Activated CD4-positive, alpha-beta T cell treated with anti-CD3 and anti-CD28 coated beads, Interleukin-2, amount 50 U/mL, for 4 hours (primary cell): ENCODE measurements at regions not wholly inside any gene's neighbourhood (a gene's known extent, or its start where the extent isn't known, plus 50 kb on each side); places are given as distances from the start of the nearest gene placed in this dataset.
A peak's percentile ranks its signal among the peaks of the same experiment; 100 is the strongest.

Experiments
- DNase-seq, 2 experiments: peaks; one replicate each; pipeline ENCODE4 v3.0.0-alpha.2; 2020

DNA sequence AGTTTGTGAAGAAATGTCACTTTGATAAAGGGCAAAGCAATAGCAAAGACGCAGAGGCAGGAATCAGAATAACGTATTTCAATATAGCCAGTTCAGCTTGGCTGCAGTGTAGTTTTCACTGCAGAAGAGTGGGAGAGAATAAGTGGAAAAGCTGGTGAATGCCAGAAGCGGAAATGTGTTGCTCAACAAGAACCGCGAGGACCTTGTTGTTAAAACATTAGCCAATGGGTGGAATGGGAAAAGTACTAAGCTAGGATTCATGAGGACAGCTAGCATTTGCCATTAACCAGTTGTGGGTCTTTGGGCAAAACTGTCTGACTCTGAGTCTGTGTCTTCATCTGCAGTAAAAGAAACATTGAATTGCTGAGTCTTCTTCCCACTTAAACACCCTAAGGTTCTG, 292.9 kb upstream of the GRIP1 start:
- no peak for DNase-seq

DNA sequence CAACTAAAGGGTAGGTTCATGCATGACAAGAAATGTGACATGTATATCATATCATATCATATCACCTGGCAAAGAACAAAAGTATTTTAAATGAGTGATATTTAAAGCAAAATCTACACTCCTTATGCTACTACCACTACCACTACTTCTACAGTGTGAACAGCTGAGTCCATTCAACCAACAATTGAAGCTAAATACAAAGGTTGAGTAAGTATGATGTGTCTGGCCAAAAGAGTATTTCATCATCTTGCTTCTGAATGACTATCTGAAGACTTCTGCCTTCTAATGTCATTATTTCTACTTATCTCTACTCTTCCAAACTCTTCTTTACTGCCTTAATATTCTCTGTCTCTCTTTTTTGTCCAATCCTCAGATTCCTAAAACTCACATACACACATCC, 292.6 kb upstream of the CAND1 start:
- DNase-seq, result no peak

DNA sequence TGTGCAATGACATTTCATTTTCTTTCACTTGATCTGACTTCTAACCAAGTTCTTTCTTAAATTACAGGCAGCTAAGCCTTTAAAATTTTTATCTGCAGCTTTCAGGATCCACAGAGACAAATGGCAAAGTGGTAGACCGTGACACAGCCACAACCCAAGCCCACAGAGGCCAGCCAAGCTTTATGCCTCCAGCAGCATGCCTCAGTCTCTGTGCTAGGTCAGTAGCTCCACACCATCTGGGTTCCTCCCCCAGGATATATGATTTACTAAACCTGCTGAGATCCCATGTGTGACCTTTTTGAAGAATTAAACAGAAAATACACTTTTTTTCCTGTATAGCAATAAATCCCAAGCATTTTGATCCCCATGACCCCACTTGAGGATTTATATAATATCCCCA, 290.4 kb upstream of the CAND1 start:
- DNase-seq, result no peak

DNA sequence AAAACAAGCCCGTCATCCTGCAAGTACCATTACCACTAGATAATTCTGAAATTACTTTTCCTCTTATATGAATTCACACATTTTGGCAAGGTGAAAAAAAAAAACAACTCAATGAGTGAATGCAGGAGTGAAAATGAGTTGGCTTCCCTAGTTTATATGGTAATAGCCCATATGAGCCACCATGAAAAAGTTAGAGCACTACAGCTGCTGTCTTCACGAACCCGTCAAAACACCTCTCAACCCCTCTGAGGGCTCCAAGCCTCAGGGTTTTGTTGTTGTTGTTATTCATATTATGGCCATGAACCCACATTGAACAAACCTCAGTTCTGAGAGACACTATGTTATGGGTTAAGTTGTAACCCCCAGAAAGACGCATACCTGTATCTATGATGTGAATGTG, 289.9 kb upstream of the CAND1 start:
- no peak for DNase-seq

DNA sequence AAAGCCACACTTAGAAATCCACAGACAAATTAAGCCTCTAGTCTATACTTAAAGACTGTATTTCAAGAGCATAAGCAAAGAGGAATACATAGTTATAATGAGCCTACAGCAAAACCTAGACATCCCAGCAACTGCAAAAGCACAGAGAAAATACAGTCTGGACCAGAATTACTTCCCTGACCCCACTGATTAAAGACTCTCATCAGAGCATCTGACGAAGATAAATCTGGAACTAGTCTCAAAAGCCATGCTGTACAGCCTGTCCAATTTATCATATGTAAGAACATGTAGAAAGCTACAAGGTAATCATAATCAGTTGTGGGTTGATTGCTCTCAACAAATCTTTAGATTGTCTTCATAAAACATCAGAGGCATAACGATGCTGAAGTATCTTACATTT, 285.1 kb upstream of the CAND1 start:
- DNase-seq, result no peak

DNA sequence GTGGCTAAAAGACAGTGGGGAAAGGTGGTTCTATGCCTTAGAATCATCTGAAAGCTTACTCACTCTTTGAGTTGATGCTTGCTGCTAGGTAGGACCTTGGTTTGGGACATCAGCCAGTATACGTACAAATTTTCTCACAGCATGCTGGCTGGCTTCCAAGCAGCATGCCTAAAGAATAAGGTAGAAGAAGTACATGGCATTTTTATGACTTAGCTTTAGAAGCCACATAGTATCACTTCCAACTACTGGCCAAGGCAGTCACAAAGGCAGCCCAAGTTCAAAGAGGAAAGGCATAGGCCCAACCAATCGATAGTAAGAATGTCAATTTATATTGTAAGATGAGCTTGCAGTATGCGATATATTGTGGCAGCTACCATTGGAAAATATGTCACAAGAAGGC, 284.2 kb upstream of the CAND1 start:
- DNase-seq, result no peak

DNA sequence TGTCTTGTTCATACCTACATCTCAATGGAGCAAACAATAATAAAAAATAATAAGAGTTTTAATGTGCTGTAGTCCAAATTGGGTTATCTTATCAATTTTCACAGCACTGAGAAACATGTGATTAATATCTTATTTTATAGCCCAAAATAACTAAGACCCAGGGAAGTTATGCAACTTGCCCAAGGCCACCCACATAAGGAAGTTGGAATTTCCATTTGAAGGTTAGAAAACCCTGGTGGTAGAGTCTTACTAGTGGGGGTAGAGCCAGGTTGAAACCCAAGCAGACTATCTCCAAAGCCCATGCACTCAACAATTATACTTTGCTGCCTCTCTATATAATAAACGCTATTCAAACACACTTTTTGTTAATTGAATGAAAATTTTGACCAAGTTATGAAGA, 270.0 kb upstream of the CAND1 start:
- no peak for DNase-seq

DNA sequence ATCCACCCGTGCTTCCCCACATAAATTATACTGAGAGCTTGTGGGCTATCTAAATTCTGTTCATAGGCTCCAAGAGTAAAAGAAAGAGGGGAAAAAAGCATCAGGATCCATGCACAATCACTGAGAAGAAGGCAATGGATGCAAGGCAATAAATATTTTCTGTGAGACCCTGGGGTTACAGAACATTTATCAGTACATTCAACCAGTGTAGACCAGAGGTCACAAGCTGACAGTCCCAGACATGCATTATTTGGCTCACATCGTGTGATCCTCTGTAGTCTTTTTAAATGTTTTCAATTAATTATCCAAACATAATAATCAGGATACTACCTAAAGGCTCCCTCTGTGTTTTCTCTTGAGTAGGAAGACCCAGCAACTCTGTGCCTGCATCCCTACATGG, 267.9 kb upstream of the CAND1 start:
- DNase-seq, result no peak

DNA sequence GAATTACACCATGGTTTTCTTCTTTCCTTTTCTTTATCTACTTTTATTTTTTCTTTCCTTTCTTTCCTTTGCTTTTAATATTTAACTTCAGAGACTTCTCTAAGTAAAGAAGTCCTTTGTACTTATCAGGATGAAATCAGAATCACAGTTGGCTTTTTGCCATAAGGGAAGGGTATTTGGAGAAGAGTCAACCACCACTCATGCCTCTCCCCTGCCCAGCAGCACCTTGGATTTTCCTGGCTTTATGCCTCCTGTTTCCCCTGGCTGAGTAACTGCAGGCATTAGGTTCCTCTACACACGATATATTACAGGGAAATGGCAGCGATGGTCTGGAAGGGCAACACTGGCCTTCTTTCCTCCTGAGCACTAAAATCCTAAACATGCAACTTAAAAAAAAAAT, 266.4 kb upstream of the CAND1 start:
- no peak for DNase-seq

DNA sequence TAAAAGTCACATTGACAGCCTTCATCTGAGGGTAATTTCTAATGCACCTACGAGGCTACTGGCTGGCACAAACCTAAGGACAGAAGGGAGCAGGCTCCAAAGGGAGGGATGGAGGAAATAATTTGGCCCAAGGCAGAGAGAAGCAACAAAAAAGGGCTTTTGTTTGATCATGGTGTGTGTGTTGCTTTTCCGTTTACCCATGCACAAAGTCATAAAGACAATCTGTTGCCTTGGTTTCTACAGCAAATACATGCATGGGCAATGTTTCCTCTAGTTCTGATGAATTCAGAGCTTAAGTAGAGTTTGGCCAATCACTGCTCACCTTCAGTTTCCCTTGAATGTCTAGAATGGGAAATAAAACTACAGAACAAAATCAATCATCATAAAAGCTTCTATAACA, 262.5 kb upstream of the CAND1 start:
- no peak for DNase-seq

DNA sequence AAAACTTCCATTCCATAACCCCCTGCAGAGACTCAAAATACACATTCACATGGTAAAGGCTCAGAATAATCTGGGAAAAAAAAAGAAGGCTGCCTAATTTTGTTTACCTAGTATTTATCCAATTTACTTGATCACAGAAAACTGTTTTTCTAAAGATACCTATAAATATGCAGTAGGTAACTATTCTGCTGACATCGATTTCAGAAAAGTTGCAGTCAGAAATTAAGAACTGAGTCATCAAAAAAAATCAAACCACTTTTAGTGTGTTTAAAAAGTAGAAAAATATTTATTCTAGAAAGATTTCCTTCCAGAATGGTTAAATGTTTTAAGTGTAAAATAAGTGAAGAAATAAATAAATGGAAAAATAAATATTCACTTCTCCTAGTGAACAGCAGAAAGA, 254.5 kb upstream of the CAND1 start:
- DNase-seq, result no peak

DNA sequence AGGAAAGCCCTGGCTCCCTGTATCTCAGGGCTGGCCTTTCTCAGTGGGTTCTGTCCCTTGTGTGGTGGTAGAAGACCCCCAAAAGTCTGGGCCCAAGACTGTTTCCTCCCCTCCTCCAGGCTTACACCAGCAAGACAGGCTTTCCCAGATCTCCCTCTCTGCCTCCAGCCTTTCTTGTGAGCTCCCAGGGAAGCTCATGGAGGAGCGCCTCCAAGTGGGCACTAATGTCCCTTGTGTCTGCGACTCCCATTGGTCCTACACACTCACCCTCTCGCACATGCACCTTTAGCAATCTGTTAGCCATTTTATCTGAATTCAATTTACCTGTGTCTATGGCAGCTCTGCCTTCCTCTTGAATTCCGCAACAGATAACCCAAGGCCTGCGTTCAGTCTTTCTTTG, 251.1 kb upstream of the CAND1 start:
- DNase-seq, result no peak

DNA sequence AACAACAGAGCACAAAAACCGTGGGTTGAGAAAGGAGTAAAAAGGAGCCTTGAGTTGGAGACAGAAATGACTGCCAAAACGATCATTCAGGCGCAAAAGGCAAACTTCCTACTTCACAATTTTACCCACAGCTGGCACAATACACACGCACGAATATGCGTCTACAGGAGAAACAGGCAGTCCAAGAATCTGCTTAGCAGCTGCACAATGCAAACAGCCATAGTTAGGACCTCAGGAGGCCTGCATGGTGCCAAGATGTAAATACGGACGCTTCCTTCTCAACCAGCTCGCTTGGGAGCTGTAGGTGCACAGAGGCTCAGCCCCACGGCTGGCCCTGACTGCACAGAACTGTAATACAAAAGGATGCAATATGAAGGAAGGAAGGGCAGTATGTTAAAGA, 250.1 kb upstream of the CAND1 start:
- no peak for DNase-seq

DNA sequence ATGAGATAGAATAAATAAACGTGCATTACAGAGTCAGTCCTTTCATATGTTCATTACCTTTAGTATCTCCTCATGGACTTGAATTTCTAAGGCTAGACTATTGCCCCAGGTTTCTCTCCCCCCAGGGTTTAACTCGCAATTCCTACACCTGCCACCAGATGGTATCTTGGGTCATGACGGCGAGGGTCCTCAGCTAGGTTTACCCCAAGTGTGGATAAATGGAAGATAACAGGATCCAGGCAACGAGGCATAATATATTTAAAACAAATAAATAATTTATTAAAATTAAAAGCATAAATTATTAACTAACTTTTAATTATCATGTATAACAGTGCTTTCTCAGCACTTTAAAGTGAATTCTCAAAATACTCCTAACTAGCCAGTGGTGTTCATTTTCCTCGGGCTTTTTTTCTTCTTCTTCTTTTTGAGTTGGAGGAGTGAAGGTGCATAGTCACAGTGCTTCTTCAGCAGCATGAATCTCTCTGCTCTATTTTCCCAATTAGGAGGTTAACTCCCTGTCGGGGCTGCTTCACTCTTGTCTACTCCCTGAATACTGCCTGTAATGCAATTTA, 243.5 kb upstream of the CAND1 start:
- peak; percentile 39 to 50 for DNase-seq

DNA sequence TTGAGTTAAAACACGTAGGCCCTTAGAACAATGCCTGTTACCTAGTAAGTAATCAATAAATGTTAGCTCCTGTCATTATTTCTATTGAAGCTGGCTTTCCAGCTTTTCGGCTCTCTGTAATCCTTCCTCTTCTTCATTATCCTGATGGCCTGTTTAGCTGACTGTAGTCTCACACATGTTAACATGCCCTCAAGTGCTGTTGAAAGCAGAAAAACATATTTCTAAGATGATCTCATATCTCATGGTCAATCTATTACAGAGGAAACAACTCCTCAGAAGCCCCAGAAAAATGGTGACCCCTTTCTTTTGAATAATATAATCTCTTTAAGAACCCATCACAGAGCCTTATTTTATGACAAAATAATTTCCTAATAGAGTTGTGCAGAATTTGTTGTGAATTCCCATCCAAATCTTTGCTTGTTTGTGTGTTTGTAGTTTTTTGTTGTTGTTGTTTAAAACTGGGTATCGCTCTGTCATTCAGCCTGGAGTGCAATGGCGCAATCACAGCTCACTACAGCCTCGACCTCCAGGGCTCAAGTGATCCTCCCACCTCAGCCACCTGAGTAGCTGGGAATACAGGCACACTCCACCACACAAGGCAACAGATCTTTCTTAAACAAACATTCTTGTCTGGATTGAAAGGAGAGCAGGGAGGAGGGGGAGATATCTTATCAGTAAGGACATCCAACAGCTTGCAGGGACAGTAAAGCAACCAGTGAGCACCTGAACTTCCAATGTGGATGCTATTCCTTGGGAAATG, 242.5 kb upstream of the CAND1 start:
- DNase-seq, result no peak

DNA sequence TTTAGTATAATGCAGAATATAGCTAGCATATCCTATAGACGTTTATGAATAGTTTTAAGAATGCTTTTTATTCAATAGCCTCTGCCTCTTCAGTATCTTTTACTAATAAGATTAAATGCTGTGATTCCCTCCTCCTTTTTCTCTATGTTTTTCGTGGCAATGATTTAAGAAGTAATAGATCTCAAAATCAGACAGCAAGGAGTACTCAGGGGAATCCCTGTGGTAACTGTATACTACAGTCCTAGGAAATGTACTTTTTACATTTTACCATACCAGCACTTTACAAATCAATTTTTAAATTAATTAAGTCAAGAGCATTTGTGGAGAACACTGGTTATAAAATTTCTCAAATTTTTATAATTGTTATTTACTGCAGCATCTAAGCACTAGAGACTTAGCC, 240.6 kb upstream of the CAND1 start:
- DNase-seq, result no peak

DNA sequence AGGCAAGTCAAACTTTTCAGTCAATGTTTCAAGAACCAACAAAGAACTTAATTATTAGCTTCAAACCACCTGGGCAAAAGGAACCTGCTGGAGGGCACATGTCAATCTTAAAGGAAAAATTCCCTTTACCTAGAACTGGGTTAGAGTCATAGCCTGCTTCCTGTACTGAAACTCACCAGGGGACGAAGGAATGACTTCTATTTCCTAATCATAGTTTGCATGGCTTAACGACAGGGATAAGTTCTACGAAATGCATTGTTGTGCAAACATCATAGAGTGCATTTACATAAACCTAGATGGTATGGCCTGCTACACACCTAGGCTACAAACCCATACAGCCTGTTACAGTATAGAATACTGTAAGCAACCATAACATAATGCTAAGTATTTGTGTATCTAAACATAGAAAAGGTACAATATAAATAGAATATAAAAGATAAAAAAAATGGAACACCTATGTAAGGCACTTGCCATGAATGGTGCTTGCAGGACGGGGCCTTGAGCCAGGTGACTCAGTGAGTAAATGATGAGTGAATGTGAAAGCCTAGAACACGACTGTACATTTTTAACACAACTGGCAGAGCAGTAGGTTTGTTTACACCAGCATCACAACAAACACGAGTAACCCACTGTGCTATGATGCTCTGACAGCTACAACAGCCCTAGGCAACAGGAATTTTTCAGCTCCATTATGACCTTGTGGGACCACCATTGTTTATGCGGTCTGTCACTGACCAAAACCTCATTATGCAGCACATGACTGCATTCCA, 234.9 kb upstream of the CAND1 start:
- DNase-seq, result no peak

DNA sequence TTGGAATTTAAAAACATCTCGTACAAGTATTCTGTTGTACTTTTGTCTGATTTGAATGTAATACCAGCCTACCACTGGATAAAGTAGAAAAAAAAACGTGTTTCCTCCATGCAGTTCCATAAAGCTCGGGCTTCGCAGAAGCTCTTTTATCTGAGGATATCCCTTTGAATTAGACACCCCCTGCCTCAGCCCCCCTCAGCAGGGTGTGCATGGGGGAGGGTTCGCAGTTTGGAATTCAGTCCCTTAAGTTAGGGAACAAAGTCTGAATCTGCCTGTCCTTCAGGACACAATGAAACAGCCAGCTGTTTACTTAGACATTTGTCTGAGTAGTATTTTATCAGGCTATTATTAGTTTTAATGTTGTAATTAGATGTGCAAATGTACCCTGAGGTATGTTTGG, 234.0 kb upstream of the CAND1 start:
- no peak for DNase-seq

DNA sequence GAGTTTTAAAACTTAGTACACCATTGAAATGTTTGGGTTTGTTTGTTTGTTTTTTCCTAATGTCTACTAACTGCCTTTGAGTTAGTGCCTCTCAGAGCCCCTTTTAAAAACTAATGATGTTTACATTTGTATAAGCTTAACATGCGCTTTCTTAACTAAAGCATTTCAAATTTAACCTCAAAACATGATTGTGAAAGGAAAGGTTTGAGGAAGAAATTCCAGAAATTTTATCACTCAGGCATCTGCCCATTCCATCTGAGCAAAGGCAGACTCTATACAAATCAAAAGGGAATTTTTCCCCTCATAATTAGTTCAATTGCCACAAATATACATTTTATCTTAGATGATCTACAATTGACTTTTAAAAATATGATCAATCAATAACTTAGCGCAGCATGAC, 230.7 kb upstream of the CAND1 start:
- DNase-seq, result no peak

DNA sequence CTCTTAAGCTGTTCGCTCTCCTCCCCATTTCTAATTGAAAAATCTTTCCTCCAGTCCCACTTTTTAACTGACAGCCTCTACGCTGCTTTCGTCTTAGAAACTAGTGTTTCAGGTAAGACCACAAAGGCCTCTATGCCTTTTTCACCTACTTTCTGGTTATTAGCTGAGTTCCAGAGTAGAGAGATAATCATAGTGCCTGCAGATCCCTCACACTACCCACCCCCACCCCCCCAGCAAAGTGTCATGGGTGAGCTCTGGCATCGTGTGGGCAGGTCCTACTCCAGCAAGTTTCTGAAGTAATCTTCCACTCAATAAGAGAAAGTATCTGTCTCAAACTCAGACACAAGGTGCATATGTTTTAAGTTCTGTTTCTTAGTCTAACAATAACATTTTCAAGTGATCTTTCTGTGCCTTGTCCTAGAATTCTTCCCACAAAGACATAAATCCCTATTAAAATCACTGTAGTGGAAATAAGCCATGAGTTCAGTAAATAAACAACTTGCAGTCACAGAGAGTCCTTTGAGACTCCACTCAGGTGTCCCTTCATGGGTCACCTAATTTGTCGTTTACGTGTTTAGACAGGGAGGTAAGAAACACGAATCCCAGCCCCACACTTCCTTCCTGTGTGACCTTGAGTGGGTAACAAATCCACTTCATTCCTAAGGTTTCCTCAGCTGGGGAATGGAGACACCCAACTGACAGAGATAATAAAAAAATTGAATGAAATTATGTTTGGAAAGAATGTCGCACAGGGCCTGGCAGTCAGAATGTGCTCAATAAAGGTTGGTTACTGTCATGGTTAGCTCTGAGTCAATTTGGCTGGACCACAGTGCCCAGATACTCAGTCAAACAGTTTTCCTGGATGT, 228.9 kb upstream of the CAND1 start:
- no peak for DNase-seq

DNA sequence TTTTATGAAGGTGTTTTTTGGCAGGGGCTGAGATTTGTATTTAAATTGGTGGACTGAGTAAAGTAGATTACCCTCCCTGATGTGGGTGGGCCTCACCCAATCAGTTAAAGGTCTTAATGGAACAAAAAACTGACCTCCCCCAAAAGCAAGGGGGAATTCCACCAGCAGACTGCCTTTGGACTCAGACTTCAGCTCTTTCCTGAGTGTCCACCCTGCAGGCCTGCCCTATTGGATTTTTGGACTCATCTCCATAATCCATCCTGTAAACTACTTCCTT, 228.4 kb upstream of the CAND1 start:
- no peak for DNase-seq

DNA sequence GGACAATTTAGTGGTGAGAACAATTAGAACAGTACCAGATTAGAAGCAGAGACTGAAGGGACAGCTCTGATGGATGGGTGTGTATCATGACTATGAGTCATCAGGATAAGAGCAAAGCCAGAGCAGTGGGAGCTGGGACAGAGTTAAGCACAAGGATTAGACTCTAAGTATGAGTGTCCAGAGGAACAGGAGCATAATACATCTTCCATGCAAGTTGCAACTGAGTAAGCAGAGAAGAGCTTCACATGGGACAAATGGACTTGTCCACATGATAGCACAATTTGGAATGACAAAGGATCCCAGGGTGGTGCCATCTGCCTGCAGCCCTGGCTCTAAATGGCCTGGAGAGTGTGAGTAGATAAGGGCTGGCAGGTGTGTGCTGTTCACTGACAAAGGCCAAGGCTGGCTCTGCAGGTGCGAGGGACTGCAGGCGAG, 226.4 kb upstream of the CAND1 start:
- no peak for DNase-seq

DNA sequence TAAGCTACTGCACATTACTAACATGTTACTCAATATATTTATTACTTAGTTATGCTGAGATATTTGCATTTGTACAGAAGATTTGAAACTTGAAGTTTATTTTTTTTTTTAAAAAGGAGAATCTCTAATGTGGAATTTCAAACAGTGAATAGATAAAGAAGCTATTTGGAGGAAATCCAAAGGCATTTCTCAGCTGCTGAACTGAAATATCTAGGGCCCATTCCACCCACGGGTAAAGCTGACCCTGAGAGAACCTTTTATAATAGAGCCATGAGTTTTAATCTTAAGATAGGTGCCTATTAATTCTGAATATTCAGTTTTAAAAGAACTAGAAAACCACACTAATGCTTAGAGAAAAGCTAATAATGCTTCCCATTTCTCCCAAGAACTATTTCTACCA, 225.4 kb upstream of the CAND1 start:
- no peak for DNase-seq

DNA sequence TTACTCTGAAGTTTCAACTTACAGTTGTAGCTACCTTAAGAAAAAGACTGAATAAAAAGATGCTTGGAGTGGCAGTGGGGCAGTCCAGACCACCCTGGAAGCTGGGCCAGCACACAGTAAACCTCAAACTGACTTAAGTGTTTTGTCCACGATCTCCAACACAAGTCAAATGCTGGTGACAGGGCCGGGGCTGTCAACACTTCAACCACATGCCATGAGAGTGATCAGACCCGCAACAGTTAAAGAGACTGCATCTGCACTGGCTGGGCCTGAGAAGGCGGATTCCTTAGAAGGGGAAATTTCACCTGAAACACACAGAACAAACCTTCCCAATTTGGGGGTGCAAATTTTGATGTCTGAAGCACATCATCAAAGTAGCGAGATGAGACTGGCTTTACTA, 223.5 kb upstream of the CAND1 start:
- DNase-seq, result no peak
